ENCODE measurements at regions not wholly inside any gene's neighbourhood (a gene's known extent, or its start where the extent isn't known, plus 50 kb on each side); places are given as distances from the start of the nearest gene placed in this dataset.

DNA sequence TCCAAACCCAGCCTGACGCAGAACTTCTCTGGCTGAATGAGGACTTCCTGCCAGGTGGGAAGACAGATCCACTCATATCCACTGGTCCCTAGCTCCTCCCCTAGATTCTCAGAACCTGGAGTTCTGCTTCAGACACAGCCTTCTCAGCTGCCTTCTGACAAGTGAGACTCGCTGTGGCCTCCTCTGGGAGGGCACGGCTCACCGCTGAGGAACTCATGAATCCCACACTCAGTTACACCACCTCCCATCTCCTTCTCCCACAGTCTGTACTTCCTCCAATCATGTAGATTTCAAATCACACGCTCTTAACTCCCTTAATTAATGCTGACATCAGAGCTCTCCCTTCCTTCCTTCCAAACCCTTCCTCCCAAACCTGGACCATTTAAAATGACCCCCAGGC lies 86.4 kb upstream of the TMEM45B start:
- no peaks in the 10 kb centered on the region; the same call in 1 of the 2 replicates for H3K27me3 ChIP-seq (replicated peaks; ENCODE audit: control insufficient read depth, insufficient read depth, low read length)
- TF ChIP-seq CTCF (IDR thresholded peaks at IDR 0.05; ENCODE audit: insufficient read depth, low read length, poor library complexity, severe bottlenecking): no peak
- no peak overlapping the region for H3K4me3 ChIP-seq (replicated peaks; ENCODE audit: low read depth, low read length)
- no peak for DNase-seq (ENCODE audit: extremely low read depth, insufficient read length)
- H3K36me3 ChIP-seq (ENCODE audit: control insufficient read depth, insufficient read depth, low read length): no peaks in the 10 kb centered on the region

DNA sequence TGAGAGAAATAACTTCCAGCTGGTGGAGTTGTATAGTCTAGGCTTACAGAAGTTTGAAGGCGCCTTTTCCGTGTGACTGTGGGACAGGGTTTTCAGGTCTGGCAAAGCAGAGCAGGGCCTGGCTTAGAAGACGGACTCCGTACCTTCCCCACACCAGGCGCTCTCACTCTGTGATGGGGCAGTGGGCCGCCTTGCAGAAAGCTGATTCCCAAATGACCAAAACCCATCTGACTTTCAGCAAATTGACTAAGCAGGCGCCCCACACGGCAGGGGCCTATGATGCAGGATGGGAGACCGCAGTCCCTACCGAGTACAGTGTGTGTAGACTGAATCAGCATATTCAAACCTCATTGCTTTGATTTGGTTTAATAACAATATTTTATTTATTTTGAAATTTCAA lies 85.8 kb upstream of the TMEM45B start:
- no peak for TF ChIP-seq CTCF (IDR thresholded peaks at IDR 0.05; ENCODE audit: insufficient read depth, low read length, poor library complexity, severe bottlenecking)
- no peak for DNase-seq (ENCODE audit: extremely low read depth, insufficient read length)
- Histone ChIP-seq H3K36me3 (ENCODE audit: control insufficient read depth, insufficient read depth, low read length) (no peaks in the 10 kb centered on the region), H3K4me3 (replicated peaks; ENCODE audit: low read depth, low read length) (no peak overlapping the region), H3K27me3 (replicated peaks; ENCODE audit: control insufficient read depth, insufficient read depth, low read length) (no peaks in the 10 kb centered on the region; the same call in 1 of the 2 replicates)

- no peak for TF ChIP-seq CTCF (IDR thresholded peaks at IDR 0.05; ENCODE audit: insufficient read depth, low read length, poor library complexity, severe bottlenecking)
- DNase-seq (ENCODE audit: extremely low read depth, insufficient read length): no peak
- H3K36me3 ChIP-seq (ENCODE audit: control insufficient read depth, insufficient read depth, low read length): no peaks in the 10 kb centered on the region
- H3K27me3 ChIP-seq (replicated peaks; ENCODE audit: control insufficient read depth, insufficient read depth, low read length): no peaks in the 10 kb centered on the region
- H3K4me3 ChIP-seq (replicated peaks; ENCODE audit: low read depth, low read length): no peak overlapping the region
These were observed 84.3 kb upstream of the TMEM45B start for GRCh38 chr11:129731316-129731715.

- TF ChIP-seq CTCF (IDR thresholded peaks at IDR 0.05; ENCODE audit: insufficient read depth, low read length, poor library complexity, severe bottlenecking): no peak
- no peak for DNase-seq (ENCODE audit: extremely low read depth, insufficient read length)
- Histone ChIP-seq H3K27me3 (replicated peaks; ENCODE audit: control insufficient read depth, insufficient read depth, low read length) (no peaks in the 10 kb centered on the region), H3K4me3 (replicated peaks; ENCODE audit: low read depth, low read length) (no peak overlapping the region), H3K36me3 (ENCODE audit: control insufficient read depth, insufficient read depth, low read length) (no peaks in the 10 kb centered on the region)
These were observed 82.7 kb upstream of the TMEM45B start for GRCh38 chr11:129732941-129733340.

DNA sequence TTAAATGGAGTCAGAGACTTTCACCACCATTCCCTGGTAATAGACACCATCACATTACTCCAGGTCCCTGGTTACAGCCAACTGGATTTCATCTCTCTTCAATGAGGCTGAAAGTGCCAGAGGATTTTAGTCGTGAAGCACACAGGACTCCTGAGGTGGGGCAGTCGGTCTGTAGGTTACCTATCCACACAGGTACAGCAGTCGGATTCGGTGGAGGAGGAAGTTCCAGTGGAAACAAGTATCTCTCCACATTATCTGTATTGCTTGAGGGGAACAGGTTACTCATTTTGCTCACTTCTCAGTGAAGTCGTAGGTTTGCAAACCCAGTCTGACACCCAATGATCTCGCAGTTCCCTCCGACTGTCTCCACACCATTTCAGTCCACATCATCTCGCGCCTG lies 82.3 kb upstream of the TMEM45B start:
- Histone ChIP-seq H3K4me3 (replicated peaks; ENCODE audit: low read depth, low read length) (no peak overlapping the region), H3K36me3 (ENCODE audit: control insufficient read depth, insufficient read depth, low read length) (no peaks in the 10 kb centered on the region), H3K27me3 (replicated peaks; ENCODE audit: control insufficient read depth, insufficient read depth, low read length) (no peaks in the 10 kb centered on the region)
- no peak for DNase-seq (ENCODE audit: extremely low read depth, insufficient read length)
- TF ChIP-seq CTCF (IDR thresholded peaks at IDR 0.05; ENCODE audit: insufficient read depth, low read length, poor library complexity, severe bottlenecking): no peak

DNA sequence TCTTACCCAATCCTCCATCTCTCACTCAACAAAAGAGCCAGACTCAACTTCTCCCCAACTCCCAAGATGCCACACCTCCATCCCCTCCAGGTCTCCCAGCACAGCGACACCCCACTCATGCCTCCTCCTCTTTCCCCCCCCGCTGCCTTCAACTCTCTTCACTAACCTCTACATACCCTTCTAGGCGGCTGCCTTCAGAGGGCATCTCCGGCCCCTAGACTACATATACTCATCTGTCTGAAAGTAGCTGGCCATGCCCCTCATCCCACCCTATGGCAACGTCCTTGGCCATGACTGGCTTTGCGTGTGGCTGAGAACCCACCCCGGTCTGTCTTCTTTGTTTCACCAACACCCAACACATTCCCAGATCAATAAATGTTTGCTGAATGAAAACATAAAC lies 81.7 kb upstream of the TMEM45B start:
- no peak for DNase-seq (ENCODE audit: extremely low read depth, insufficient read length)
- Histone ChIP-seq H3K36me3 (ENCODE audit: control insufficient read depth, insufficient read depth, low read length) (no peaks in the 10 kb centered on the region), H3K4me3 (replicated peaks; ENCODE audit: low read depth, low read length) (no peak overlapping the region), H3K27me3 (replicated peaks; ENCODE audit: control insufficient read depth, insufficient read depth, low read length) (no peaks in the 10 kb centered on the region)
- no peak for TF ChIP-seq CTCF (IDR thresholded peaks at IDR 0.05; ENCODE audit: insufficient read depth, low read length, poor library complexity, severe bottlenecking)

Data from GM06990 (cell line).